CD1c-positive myeloid dendritic cell (primary cell): ENCODE measurements at regions not wholly inside any gene's neighbourhood (a gene's known extent, or its start where the extent isn't known, plus 50 kb on each side); places are given as distances from the start of the nearest gene placed in this dataset.
A peak's percentile ranks its signal among the peaks of the same experiment; 100 is the strongest.
"Not testable (repeated sequence)": the region's sequence is repeated elsewhere in the genome, so short reads cannot be mapped to it uniquely, and the experiment has no call there.

Experiments
- DNase-seq: peaks from one replicate; pipeline ENCODE4 v3.0.0-alpha.2; 2016; ENCODE audit errors: extremely low spot score

DNA sequence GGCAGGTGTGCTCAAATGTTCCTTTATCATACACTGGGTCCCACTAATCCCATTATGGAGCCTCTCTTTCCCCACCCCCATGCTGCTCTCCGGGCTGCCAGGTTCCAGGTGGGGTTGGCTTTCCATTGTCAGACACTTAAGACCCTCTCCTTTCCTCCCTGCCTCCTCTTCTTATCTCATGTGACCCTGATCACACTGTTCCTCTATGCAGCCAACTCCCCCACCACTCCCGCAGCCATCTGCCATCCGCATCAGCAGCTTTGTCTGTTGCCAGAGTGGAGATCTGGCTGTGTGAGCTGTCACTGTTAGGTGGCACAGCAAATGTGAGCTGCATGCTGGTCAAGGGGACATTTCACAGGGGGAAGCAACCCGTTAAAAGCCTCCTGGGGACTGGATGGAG lies 391.4 kb downstream of the TNS3 start:
- DNase-seq = no peak

DNA sequence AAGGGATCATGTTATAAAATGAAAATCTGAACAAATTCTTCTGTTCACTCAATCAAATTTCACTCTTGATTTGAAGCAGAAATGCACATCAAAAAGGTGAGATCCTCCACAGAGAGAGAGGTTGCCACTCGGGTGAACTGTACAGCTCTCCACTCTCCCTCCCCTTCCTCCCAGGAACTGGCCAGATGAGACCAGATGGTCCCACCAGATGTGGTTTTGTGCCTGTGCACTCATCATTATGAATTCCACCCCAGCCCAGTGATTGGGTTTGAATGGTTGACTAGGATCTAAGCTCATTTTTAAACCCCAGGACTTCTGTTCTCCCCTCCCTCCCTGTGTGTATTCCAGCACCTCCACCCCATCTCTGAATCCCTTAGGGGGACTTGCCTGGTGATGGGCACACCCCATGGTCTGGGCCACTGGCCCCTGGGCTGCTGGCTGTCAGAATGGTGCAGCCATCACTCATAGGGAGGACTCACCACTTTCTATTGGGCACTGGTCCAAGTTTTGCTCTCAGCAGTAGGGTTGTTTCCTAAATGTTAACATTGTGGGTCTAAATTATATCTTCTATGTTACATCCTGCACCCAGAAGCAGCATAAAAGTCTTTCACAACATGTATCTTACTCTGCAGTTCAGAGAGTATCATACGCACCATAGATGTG lies 393.1 kb downstream of the TNS3 start:
- no peak for DNase-seq

DNA sequence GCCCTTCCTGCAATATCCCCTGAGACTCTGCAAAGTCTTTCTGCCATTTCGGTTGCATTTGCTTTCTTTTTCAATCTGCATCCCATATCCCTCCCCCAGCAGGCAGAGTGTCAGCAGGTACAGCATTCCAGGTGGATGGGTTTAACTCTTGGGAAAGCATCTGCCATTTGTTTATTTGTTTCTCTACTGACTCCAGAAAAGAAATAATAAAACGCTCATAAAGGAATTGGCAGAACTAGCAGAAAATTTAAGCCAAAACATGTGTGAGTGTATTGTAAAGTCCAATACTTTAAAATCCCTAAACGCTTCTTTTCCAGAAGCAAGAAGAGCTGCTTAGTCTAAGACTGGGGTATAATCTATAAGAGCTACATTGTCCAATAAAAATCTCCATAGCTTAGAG lies 393.8 kb downstream of the TNS3 start:
- DNase-seq = no peak

DNA sequence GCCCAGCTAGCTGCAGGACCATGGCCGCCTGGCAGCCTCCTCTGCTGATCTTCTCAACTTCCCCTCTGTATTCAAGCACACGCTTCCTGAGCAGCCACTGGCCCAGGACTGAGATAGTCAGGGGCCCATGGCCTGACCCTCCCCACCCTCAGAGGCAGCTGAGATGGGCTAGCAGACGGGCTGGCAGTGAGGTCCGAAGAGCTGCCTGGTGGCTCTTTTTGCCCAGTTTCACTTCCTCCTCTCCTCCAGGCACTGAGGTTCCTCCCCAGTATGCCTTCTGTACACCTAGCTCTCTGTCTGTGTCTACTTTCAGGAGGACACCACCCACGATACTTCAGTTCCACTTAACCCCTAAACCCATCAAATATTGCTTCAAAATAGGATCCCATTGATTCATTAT lies 395.6 kb downstream of the TNS3 start:
- DNase-seq = peak; percentile 68

DNA sequence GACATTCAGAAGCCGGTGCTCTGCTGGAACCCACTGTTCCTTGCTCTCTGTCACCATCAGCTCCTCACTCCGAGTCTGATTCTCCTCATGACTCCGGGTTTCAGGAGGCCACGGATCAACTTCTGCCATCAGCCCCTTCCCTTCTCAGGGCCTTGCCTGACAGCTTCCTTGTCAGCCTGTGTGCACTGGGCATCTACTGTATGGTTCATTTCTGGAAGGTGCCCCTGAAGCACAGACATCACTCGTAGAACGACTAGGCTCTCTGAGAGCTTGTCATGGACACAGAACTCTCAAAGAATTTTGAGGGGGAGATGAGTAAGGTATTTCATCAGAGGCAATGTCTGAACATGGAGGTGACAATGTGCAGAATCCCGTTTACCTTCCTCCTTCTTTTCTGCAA lies 396.1 kb downstream of the TNS3 start:
- DNase-seq = no peak

DNA sequence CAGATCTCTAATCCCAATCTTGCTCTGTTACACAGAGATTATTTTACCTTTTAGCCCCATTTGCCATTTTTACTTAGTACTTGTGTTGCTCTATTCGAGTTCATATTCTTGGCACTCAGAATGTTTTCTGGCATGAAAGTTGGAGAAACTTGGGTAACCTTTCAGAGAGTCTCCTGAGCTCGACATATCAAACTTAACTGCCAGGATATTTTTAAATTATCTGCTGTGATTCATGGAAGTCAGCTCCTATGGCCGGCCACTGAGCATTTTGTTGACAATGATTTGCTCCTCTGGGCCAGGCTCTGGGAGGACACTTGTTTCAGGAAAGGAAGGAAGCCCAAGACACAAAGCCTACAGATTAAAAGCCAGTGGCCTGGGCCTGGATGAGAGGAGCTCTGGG lies 396.7 kb downstream of the TNS3 start:
- DNase-seq = no peak

DNA sequence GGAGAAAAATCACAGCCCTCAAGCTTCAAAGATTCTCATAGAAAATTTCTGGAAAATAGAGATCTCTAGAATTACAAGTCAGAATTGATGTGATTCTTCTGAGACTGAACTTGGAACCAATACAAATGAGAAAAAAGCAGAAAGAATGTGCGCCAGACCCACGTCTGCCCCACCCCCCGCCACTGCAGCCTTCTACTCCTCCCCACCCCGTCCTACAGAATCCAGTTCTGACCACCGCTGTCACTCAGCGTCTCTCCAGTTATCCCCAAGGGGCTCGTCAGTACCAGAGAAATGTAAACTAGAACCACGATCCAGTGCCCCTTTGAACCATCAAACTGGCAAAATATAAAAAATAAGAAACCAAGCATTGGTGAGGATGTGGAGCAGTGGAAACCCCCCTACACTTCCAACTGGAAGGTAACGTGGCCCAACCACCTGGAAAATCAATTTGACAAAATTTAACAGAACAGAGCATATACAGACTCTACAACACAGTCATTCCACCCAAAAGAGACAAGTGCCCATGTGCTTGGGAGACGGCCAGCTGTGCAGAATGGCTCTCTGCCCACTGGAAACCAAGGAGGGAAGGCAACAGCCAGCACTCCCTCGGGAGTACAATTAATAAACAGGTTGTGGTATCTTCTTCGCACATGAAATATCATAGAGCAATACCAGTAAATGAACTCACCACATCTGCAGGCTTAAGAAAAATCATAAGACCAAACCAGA lies 397.9 kb downstream of the TNS3 start:
- DNase-seq = no peak

DNA sequence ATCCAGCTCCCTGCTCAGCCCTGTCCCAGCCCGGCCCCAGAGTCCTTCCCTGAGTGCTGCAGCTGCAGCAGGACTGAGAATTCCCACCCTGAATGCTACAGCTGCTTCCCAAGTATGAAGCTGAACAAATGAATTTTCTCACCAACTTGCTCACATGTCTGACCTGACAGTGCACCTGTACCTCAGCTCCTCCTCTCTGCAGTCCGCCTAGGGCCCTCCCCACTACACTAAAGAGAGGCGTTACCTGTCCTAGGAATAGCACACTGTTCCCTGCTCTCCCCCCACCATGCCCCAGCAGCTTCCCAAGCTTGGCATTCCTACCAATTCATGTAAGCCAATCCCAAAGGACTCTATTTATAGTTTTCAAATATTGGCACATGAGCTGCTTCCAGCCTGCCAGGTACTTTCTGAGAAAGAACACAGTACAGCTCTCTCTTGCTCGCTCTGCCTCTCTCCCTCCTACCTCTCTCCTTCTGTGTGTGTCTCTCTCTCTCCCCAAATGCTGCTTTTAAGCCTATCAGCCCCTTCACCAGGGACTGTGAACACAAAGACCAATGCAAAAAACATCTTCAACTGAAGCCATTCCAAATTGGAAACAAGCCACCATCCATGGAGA lies 400.1 kb downstream of the TNS3 start:
- no peak for DNase-seq

DNA sequence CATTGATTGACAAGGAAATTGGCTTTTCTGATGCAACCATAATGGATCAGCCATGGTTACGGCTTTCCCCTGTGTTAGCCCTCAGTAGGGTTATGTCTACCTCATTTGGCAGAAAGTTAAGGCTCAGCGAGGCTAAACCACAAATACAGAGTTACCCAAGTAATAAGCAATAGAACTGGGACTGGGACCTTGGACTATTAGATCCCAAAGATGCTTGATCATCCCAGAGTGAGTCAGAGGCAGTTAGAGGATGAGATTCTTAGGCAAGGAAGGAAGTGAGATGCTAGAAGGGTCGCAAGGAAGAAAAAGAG lies 401.4 kb downstream of the TNS3 start:
- no peak for DNase-seq

DNA sequence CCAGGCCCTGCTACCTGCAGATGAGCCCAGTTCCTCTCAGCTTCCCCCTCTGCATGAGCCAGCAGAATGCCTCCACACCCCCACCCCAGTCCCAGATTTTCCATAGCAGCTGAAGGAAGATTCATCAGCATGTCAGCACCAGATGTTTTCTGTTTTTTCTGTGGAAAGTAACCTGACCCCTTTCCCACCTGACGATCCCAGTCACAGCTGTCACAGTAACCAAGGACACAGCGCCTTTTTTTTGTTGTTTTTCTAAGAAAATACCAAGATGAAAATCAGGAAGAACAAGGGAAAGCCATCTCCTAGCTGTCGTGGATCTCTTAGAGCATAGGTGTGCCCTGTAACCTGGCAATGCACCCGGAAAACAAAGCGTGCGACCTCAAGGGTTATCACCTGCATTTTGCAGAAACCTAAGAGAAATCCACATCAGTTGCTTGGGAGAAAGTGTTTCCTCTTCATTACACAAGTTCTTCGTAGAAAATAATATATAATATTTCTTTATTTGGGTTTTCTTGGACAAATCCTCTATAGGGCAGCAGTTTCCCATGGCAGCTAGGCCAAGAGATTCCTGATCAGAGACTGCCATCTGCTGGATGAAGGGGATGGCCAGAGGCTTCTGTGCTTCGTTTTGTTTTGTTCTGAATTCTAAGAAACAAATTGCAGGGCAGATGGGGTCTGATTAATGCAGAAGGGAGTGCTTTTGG lies 401.9 kb downstream of the TNS3 start:
- DNase-seq = peak; percentile 53

DNA sequence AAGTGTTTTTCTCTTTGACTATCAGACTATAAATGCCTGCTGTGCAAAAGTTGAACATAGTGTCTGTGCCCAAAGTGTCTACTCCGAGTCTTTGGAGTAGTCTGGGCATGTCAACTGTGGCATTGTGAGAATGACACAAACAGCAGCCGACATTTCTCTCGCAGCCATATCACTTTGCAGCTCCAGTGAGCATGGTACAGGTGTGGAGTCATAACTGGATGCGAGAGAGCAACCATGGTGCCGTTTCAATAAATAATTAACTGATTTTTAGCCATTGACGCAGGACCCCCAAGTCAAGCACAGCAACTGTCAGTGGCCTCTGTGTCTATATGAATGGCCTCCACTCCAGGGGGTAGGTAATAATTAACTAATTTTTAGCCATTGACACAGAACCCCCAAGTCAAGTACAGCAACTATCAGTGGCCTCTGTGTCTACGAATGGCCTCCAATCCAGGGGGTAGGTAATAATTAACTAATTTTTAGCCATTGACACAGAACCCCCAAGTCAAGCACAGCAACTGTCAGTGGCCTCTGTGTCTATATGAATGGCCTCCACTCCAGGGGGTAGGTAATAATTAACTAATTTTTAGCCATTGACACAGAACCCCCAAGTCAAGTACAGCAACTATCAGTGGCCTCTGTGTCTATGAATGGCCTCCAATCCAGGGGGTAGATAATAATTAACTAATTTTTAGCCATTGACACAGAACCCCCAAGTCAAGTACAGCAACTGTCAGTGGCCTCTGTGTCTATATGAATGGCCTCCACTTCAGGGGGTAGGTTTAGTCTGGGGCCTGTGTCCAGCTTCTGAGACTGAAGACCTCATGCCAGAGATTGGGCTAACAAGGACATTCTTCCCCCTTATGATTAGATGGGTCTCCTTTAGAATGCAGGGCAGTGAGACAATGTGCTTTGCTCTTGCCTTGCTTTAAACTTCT lies 409.0 kb downstream of the TNS3 start:
- DNase-seq = not testable (repeated sequence)

DNA sequence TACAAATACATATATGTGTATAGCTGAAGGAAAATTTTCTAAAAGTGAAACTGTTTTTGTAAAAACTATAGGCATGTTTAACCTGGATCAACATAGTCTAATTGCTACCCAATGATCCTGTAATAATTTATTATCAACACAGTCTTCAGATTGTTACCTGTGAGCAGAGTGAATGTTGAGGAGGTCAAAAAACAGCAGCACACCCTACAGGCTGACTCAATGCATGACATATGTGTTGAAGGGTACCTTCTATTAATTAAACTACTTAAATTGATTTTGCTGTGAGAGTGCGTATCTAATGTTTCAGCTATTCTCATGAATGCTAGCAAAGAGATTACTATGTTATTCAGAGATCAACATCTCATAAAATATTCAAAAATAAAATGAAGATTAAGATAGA lies 411.4 kb downstream of the TNS3 start:
- no peak for DNase-seq

DNA sequence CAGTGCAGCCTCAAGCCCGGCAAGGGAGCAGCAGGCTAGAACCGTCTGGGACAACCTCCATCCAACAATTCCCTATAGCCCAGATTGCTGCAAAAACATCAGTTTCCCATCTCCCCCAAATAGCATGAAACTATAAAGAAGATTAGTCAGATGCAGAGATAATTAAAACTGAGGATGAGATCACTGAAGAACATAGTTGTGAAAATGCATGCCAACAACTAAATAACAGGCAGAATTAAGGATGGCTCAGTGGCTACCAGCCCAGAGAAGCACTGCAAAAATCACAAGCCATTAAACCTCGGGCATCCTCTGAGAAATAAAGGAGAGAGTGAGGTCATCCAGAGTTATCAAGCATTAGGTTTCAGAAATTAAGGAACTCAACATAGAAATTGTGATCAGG lies 427.1 kb downstream of the TNS3 start:
- no peak for DNase-seq

DNA sequence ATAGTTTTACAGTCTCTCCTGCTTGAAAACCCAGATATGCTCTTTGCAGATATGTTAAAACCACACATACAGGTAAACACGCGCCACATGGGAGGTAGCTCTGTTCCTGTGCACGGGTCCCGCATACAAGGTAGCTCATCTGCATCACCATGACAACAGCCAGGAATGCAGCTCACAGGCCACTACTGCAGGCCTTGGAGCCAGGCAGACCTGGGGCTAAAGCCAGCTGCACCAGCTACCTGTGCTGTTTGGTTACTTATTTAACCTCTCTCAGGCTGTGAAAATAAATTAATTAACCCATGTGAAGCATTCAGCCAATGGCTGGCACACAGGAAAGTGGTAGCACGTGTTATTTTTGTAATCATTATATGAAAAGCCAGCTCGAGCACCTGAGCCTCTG lies 428.3 kb downstream of the TNS3 start:
- no peak for DNase-seq

DNA sequence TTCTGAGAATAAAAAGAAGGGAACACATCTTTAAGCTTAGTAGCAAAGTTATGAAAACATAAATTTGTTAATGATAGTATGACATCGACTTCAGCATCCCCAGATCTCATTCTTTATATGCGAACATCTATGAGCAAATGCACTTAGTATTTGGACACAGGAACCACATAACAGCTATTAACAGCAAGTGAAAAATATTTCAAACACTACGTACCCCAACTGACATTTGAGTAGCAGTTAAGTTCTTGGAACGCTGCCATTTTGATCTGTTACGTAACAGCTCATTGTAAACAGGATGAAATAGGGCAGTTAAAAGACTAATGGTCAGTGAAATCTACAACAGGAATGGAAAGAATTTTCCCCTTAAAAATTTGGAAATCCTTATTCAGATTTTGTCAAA lies 428.9 kb downstream of the TNS3 start:
- DNase-seq = no peak

DNA sequence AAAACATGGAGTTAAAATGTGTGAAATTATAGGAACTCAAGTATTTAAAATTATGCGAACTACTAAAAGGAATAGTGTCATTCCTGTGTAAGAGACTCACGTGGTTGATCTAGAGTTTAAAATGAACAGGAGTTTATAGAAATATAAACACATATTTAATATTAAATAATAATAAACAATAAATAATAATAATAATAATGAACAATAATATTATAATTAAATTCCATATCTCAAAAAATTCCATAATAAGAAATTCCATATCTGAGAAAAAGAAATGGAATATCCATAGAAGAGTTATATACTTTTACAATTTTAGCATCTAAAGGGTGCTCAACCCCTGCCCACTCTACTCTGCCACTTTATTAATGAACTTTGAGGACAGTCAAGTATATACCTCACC lies 429.6 kb downstream of the TNS3 start:
- no peak for DNase-seq

DNA sequence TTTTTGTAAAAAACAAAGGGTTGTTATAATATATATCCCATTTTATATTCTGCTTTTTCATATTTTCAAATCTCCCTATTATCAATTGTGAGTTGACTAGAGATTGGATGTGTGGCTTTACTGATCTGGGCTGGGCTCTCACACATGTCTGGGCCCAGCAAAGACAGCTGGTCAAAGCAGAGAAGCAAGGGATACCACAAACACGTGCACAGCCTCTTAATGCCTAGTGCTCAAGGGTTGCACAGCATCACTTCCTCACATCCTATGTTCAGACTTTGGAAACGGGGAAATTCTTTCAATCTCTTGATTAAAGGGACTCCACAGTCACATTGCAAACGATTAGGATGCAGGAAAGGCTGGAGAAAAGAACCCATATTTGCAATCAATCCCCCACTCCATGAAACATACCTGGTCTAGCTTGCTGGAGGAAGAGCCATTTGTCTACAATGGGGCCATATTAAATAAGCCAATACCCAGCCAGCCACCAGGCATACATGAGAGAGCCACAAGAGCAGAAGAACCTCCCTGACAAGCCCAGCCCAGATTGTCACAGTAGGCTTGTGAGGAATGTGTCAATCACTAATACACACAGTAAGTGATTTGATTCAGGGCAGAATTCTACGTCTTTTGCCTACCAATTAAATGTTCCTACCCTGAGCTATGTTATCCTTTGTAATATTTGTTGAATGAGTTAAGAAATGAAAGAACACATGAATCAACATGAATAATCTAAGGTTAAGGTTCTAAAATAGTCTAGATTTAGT lies 431.2 kb downstream of the TNS3 start:
- DNase-seq = no peak

DNA sequence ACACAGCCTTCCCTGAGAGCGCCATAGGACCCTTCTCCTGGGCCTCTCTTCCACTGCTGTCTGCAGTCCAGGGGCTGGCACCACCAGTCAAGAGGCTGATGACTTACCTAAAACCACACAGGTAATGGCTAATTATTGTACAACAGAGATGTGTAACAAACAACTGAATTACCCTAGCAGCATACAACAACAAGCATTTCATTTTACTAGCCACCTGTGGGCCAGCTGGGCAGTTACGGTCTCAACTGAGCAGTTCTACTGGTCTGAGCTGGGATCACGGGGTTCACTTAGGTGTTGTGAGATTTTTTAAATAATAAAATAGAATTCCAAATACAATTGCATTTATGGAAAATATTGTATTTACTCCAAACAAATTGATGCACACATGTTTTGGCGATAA lies 431.9 kb downstream of the TNS3 start:
- no peak for DNase-seq

DNA sequence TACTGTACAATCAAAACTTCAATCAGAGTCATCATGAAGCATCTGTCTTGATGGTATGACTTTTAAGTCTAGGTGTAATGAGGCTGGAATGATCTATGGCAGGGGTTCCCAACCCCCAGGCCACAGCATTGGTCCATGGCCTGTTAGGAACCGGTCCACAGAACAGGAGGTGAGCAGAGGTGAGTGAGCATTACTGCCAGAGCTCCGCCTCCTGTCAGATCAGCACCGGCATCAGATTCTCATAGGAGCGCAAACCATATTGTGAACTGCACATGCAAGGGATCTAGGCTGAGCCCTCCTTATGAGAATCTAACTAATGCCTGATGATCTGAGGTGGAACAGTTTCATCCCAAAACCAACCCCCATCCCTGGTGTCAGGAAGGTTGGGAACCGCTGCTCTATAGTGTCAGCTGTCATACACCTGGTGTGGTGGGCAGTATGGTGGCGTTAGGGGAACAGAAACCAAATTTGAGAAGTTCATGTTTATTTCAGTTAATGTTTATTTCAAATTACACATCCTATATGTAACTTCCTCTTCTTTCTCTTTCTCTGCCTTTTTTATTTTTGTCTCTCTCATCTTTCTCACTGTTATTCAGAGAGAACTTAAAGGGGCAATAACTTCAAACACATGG lies 432.6 kb downstream of the TNS3 start:
- DNase-seq = peak; percentile 12

DNA sequence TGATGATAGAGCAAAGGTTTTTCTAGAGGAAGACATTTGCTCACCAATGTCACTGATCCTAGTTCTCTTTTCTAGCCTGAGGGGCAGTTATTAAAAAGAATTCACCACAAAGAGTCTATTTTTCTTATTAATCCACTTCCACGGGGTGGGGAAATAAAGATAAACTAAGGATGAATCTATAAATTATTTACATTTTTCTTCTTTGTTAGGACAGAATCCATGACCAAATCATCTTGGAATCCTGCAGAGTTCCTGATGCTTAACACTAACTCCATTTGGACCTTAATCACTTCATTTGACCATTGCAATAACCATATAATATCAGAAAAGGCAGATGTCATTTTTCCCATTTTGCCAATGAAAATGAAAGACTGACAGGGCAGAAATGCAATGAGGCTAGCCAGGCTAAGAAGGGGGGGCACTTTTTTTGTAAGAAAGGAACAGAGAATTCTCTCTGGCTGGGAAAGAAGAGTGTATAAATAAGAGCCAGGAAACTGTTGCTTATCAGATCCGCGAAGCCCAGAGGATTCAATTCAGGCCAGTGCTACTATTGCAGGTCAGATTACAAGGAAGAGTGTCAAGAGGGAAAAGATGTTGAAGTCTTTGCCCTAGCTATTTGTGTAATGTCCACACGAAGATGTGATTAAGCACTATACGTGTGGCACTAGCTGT lies 433.2 kb downstream of the TNS3 start:
- DNase-seq = no peak
